ENCODE measurements at regions not wholly inside any gene's neighbourhood (a gene's known extent, or its start where the extent isn't known, plus 50 kb on each side); places are given as distances from the start of the nearest gene placed in this dataset.

DNA sequence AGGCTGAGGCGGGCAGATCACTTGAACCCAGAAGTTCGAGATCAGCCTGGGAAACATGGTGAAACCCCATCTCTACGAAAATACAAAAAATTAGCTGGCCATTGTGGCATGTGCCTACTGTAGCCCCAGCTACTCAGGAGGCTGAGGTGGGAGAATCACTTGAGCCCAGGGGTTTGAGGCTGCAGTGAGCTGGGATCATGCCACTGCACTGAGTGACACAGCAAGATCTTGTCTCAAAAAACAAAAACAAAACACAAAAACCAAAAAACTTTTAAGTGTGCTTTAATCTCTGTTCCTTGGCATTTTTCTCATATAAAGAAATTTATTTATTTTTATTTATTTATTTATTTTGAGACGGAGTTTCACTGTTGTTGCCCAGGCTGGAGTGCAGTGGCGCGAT is 208.2 kb downstream of the URB2 start:
- TF ChIP-seq, protein P1, sequence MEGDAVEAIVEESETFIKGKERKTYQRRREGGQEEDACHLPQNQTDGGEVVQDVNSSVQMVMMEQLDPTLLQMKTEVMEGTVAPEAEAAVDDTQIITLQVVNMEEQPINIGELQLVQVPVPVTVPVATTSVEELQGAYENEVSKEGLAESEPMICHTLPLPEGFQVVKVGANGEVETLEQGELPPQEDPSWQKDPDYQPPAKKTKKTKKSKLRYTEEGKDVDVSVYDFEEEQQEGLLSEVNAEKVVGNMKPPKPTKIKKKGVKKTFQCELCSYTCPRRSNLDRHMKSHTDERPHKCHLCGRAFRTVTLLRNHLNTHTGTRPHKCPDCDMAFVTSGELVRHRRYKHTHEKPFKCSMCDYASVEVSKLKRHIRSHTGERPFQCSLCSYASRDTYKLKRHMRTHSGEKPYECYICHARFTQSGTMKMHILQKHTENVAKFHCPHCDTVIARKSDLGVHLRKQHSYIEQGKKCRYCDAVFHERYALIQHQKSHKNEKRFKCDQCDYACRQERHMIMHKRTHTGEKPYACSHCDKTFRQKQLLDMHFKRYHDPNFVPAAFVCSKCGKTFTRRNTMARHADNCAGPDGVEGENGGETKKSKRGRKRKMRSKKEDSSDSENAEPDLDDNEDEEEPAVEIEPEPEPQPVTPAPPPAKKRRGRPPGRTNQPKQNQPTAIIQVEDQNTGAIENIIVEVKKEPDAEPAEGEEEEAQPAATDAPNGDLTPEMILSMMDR (IDR thresholded peaks at IDR 0.05), result no peak
- TF ChIP-seq EZH2 (IDR thresholded peaks at IDR 0.05; ENCODE audit: borderline replicate concordance, insufficient read depth, low read depth, low read length, poor library complexity, severe bottlenecking), result no peak

All from B cell (primary cell).